ENCODE measurements at regions not wholly inside any gene's neighbourhood (a gene's known extent, or its start where the extent isn't known, plus 50 kb on each side); places are given as distances from the start of the nearest gene placed in this dataset.
A peak's percentile ranks its signal among the peaks of the same experiment; 100 is the strongest.
"Not testable (repeated sequence)": the region's sequence is repeated elsewhere in the genome, so short reads cannot be mapped to it uniquely, and the experiment has no call there.

DNA sequence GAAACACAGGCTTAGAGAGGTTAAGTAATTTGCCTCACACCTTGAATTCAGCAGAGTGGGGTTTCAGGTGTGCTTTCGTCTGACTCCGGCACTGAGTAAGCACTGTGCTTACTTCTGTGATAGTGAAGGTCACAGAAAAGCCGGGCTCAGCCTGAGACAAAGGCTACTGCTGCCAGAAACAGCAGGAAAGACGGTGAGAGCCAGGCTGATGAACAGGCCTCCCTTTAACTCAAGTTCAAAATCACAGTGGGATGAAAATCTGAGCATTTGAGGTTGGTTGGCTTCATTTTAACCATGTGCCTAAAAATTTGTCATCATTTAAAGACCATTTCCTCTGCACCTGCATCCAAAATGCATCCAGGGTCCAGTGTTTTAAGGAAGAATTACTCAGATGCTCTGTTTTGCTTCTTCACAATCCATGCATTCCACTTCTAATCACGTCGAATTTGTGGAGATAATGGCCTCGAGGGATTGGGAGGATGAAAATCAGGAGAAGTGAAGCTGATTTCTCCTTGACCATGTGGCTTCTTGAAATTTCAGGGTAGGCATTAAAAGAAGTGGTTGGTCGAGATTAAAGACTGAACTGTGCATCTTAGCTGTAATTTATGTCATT, 121.2 kb upstream of the LNX1 start:
- no peak for DNase-seq

DNA sequence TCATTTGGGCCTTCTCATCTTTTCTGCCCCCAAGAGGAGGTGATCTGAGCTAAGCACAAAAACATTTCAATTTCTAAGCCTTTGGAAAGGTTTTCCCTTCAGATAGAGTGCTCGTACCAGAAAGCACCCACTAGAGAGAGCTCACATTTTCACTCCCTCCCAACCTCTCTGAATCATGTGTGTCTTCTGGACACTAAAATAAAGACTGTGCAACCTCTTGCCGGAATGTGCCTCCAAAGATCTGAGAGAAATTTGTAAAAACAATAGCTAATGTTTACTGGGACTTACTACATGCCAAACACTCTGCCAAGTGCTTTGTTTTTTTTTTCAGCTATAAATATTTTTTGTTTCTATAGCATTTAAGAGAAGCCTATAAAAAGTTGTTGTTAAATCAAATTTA, 120.6 kb upstream of the LNX1 start:
- DNase-seq = no peak

DNA sequence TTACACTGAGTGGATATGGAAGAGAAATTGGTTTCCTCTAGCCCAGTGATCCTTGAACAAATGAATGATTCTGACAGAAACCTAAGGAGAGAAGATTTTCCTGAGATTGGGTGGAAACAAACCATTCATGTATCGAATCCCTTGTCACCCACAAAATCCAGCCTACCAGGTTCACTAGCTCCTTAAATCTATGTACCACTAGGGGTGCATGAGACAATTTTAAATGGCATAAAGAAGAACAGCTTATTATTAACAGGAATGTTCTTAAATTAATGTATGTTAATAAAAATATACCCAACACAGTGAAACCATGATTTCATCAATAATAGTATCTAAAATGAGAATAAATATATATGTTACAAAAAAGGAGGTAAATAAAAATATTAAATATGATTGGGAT, 118.4 kb upstream of the LNX1 start:
- no peak for DNase-seq

DNA sequence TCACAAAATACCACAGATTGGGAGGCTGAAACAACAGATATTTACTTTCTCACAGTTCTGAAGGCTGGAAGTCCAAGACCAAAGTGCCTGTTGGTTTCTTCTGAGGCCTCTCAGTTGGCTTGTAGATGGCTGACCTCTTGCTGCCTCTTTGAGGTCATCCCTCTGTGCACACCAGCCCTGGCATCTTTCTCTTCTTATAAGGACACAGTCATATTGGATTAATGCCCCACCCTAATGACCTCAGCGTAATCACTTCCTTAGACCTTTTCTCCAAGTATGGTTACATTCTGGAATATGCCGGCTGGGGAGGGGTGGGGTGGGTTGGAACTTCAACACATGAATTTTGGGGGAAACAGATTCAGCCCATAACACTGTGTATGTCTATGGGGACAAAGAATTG, 116.2 kb upstream of the LNX1 start:
- no peak for DNase-seq

- no peak for DNase-seq
These were observed 115.2 kb upstream of the LNX1 start for GRCh38 chr4:53706422-53707032.

DNA sequence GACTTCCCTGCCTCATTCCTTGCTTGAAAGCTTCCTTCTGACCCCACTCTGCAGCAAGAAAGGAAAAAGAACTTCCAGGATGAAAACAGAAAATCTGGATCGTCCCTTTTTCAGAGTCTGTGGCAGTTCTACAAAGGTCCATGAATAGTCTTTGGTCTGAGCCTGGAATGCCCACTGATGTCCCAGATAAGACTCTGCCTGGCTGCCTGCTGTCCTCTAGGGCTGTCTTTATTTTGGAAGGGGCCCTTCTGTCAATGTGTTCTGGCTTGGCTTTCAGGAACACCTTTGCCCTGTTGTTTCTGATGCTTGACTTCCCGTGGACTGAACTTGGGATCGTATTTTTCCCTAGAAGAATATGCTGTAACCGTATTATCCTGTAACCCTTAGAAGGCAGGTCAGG, 114.7 kb upstream of the LNX1 start:
- DNase-seq = no peak

GRCh38 chr4:53705151-53705764, 114.0 kb upstream of the LNX1 start:
- no peak for DNase-seq

DNA sequence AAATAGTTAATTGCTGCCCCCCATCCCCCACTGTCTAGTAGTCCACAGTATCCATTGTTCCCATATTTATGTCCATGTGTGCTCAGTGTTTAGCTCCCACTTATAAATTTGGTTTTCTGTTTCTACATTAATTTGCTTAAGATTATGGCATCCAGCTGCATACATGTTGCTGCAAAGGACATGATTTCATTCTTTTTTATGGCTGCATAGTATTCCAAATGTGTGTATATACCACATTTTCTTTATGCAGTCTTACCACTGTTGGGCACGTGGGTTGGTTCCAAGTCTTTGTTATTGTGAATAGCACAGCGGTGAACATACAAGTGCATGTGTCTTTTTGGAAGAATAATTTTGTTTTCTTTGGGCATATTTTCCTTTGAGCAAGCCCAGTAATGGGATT, 113.0 kb upstream of the LNX1 start:
- no peak for DNase-seq

GRCh38 chr4:53703267-53703655, 112.0 kb upstream of the LNX1 start:
- DNase-seq = no peak

GRCh38 chr4:53702334-53703266, 111.3 kb upstream of the LNX1 start:
- peak; percentile 28 for DNase-seq

GRCh38 chr4:53701260-53701659, 110.0 kb upstream of the LNX1 start:
- not testable (repeated sequence) for DNase-seq

GRCh38 chr4:53699310-53699709, 108.0 kb upstream of the LNX1 start:
- not testable (repeated sequence) for DNase-seq

- no peak for DNase-seq
These were observed 105.9 kb upstream of the LNX1 start for GRCh38 chr4:53697016-53697685.

GRCh38 chr4:53695540-53696463, 104.5 kb upstream of the LNX1 start:
- no peak for DNase-seq

- no peak for DNase-seq
These were observed 103.4 kb upstream of the LNX1 start for GRCh38 chr4:53694666-53695065.

- DNase-seq = no peak
These were observed 102.6 kb upstream of the LNX1 start for GRCh38 chr4:53693909-53694308.

GRCh38 chr4:53693408-53693807, 102.1 kb upstream of the LNX1 start:
- no peak for DNase-seq

- no peak for DNase-seq
These were observed 97.0 kb upstream of the LNX1 start for GRCh38 chr4:53688186-53688790.

GRCh38 chr4:53686521-53686920, 95.2 kb upstream of the LNX1 start:
- no peak for DNase-seq

DNA sequence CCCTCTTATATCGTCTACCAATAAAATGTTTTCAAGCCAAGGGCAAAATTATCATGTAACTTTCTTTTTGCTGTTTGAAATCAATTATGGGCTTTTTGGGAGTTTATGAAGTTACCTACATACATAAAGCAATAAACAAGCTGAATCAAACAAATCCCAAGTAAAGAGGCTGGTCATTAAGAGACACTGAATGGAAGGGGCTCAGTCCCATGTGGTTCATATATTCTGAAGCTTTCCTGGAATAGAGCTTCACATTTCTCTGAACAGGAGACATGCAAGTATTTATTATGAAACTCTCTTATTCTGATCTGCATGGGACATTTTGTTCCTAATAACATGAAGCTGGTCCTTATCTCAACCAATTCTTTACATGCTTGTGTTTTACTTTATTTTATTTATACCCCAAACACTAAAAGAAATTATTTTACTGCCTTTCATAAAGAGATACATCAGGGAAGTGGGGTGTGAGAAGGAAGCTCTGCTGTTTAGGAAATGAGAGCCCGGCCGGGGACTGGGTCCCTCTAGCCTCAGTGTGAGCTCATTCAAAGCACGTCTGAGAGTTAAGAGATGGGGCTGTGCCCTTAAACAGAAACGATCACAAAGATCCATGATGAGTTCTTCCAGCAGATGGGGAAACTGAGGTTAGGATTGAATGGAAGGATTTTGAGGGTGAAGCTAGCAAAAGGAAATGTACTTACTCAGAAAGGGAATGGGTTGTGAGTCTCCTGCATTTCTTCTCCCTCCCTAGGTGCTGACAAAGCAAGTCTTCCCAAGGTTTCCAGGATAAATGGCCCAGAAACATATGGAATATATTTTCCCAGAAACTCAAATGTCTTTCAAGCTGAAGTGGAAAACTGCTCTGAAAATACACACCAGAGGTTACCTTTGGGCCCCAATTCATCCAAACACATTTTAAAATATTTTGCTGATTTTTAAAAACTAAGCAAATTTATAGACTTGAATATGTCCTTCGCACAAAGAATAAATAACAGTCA, 93.1 kb upstream of the LNX1 start:
- DNase-seq = no peak

All from NCI-H2227 treated with DMSO at 0.1 percent for 48 hours (cell line).